Upper lobe of left lung (tissue), 6 donors: ENCODE measurements at regions not wholly inside any gene's neighbourhood (a gene's known extent, or its start where the extent isn't known, plus 50 kb on each side); places are given as distances from the start of the nearest gene placed in this dataset.

Experiments
- ATAC-seq, 2 donors: fragments of 200-7000 bp; cut with Tn5 transposase; one replicate each; pipeline ENCODE4 v1.9.1; 2022; ENCODE audit warnings: mild to moderate bottlenecking in 2 of 2, moderate library complexity in 2 of 2; ENCODE audit not compliant: low FRiP score in 2 of 2
- DNase-seq, 2 donors: peaks; one replicate each; pipeline ENCODE4 v3.0.0-alpha.2; 2019 to 2020
- H3K27ac ChIP-seq, 4 donors: fragments of 200-600 bp; sonication (generic); one replicate each; pipeline ENCODE4 v1.5.1; 2016 to 2019
- H3K27me3 ChIP-seq, 4 donors: fragments of 200-600 bp; sonication (generic); one replicate each; pipeline ENCODE4 v1.5.1; 2017 to 2019
- H3K36me3 ChIP-seq, 4 donors: fragments of 200-600 bp; sonication (generic); one replicate each; pipeline ENCODE4 v1.5.1; 2016 to 2019
- H3K4me1 ChIP-seq, 4 donors: fragments of 200-600 bp; sonication (generic); one replicate each; pipeline ENCODE4 v1.5.1; 2018 to 2019
- H3K4me3 ChIP-seq, 4 donors: fragments of 200-600 bp; sonication (generic); one replicate each; pipeline ENCODE4 v1.5.1; 2017 to 2019; ENCODE audit warnings: mild to moderate bottlenecking in 2 of 4, moderate library complexity in 1 of 4
- H3K9me3 ChIP-seq, 4 donors: fragments of 200-600 bp; sonication (generic); one replicate each; pipeline ENCODE4 v1.5.1; 2018 to 2019
- CTCF ChIP-seq, 6 experiments: fragments of 450-650 bp in 4 of 6; fragments of 200-600 bp in 2 of 6; sonication (generic) in 2 of 6; IDR thresholded peaks; one replicate each; pipeline ENCODE4 v1.5.1; 2016 to 2019; ENCODE audit warnings: antibody characterized with exemption in 6 of 6
- EP300 ChIP-seq, 4 donors: sonication (generic); formaldehyde crosslinking; IDR thresholded peaks; one replicate each; pipeline ENCODE4 v1.5.1; 2017; ENCODE audit warnings: antibody characterized with exemption in 4 of 4, control low read depth in 2 of 4
- POLR2A ChIP-seq, 4 donors: fragments of 450-650 bp; IDR thresholded peaks; one replicate each; pipeline ENCODE4 v1.5.1; 2016 to 2017; ENCODE audit warnings: antibody characterized with exemption in 4 of 4, mild to moderate bottlenecking in 2 of 4
- POLR2AphosphoS5 ChIP-seq, 2 donors: sonication (generic); formaldehyde crosslinking; IDR thresholded peaks; one replicate each; pipeline ENCODE4 v1.5.1; 2017; ENCODE audit warnings: antibody characterized with exemption in 2 of 2
- WGBS, 2 donors: methylation state at CpG; one replicate each; pipeline ENCODE4 v1.1.5; 2017 to 2018; 5-methylcytosine and 5-hydroxymethylcytosine counted together
- donor health status: DM: no; HTN: no; CAD: no; lungs with moderate emphysema.
- donor health status: DM: no; HTN: yes; CAD: no; lungs with severe emphysema.

GRCh38 chrX:95693365-95693764 lies 991.3 kb upstream of the DIAPH2 start:
- H3K36me3 ChIP-seq: no peaks in the 10 kb centered on the region
- no peaks in the 10 kb centered on the region for H3K27me3 ChIP-seq
- no peak for TF ChIP-seq EP300 (IDR thresholded peaks at IDR 0.05)
- no peak for TF ChIP-seq POLR2A (IDR thresholded peaks at IDR 0.05)
- no peak for TF ChIP-seq POLR2AphosphoS5 (IDR thresholded peaks at IDR 0.05)
- ATAC-seq (no peak), DNase-seq (no peak)
- H3K9me3 ChIP-seq: no peaks in the 10 kb centered on the region
- no peak overlapping the region for H3K27ac ChIP-seq
- no peak overlapping the region for H3K4me3 ChIP-seq
- WGBS, 2 donors: 68 to 76% methylated on average over 2 of the region's 2 CpGs
- no peaks in the 10 kb centered on the region for H3K4me1 ChIP-seq

GRCh38 chrX:95703696-95704095 lies 980.9 kb upstream of the DIAPH2 start:
- no peak for TF ChIP-seq POLR2A (IDR thresholded peaks at IDR 0.05)
- no peak for TF ChIP-seq CTCF (IDR thresholded peaks at IDR 0.05)
- TF ChIP-seq EP300 (IDR thresholded peaks at IDR 0.05): no peak
- TF ChIP-seq POLR2AphosphoS5 (IDR thresholded peaks at IDR 0.05): no peak
- Histone ChIP-seq H3K27ac (no peak overlapping the region), H3K4me1 (no peaks in the 10 kb centered on the region), H3K4me3 (no peak overlapping the region), H3K36me3 (no peaks in the 10 kb centered on the region), H3K27me3 (no peaks in the 10 kb centered on the region), H3K9me3 (no peaks in the 10 kb centered on the region)
- 71 to 76% methylated on average over 1 of the region's 1 CpG for WGBS, 2 donors
- DNase-seq: no peak
- no peak for ATAC-seq

GRCh38 chrX:95716841-95717240 lies 967.8 kb upstream of the DIAPH2 start:
- no peak for DNase-seq
- no peaks in the 10 kb centered on the region for H3K27me3 ChIP-seq
- TF ChIP-seq CTCF (IDR thresholded peaks at IDR 0.05): no peak
- no peak for TF ChIP-seq EP300 (IDR thresholded peaks at IDR 0.05)
- no peak for TF ChIP-seq POLR2AphosphoS5 (IDR thresholded peaks at IDR 0.05)
- TF ChIP-seq POLR2A (IDR thresholded peaks at IDR 0.05): no peak

GRCh38 chrX:95718746-95719145 lies 965.9 kb upstream of the DIAPH2 start:
- ATAC-seq (no peak), DNase-seq (no peak)
- Histone ChIP-seq H3K27ac (no peak overlapping the region), H3K36me3 (no peaks in the 10 kb centered on the region), H3K9me3 (no peaks in the 10 kb centered on the region), H3K4me1 (no peaks in the 10 kb centered on the region), H3K27me3 (no peaks in the 10 kb centered on the region), H3K4me3 (no peak overlapping the region)
- WGBS, 2 donors: 66 to 69% methylated on average over 3 to 4 of the region's 4 CpGs
- TF ChIP-seq POLR2A (IDR thresholded peaks at IDR 0.05) (no peak), CTCF (IDR thresholded peaks at IDR 0.05) (no peak), POLR2AphosphoS5 (IDR thresholded peaks at IDR 0.05) (no peak), EP300 (IDR thresholded peaks at IDR 0.05) (no peak)

More at GRCh38 chrX:95716841-95717240, 967.8 kb upstream of the DIAPH2 start:
- ATAC-seq: no peak
- no peak overlapping the region for H3K4me3 ChIP-seq
- H3K36me3 ChIP-seq: no peaks in the 10 kb centered on the region
- 56 to 60% methylated on average over 4 of the region's 4 CpGs for WGBS, 2 donors
- H3K4me1 ChIP-seq: no peaks in the 10 kb centered on the region
- H3K27ac ChIP-seq: no peak overlapping the region
- H3K9me3 ChIP-seq: no peaks in the 10 kb centered on the region

GRCh38 chrX:95721011-95721410 lies 963.6 kb upstream of the DIAPH2 start:
- Histone ChIP-seq H3K4me3 (no peak overlapping the region), H3K9me3 (no peaks in the 10 kb centered on the region), H3K4me1 (no peaks in the 10 kb centered on the region), H3K27ac (no peak overlapping the region), H3K36me3 (no peaks in the 10 kb centered on the region), H3K27me3 (no peaks in the 10 kb centered on the region)
- 65 to 70% methylated on average over 4 of the region's 4 CpGs for WGBS, 2 donors
- TF ChIP-seq POLR2A (IDR thresholded peaks at IDR 0.05) (no peak), EP300 (IDR thresholded peaks at IDR 0.05) (no peak), POLR2AphosphoS5 (IDR thresholded peaks at IDR 0.05) (no peak), CTCF (IDR thresholded peaks at IDR 0.05) (no peak)
- ATAC-seq (no peak), DNase-seq (no peak)
